ENCODE measurements at regions not wholly inside any gene's neighbourhood (a gene's known extent, or its start where the extent isn't known, plus 50 kb on each side); places are given as distances from the start of the nearest gene placed in this dataset.
"Not testable (repeated sequence)": the region's sequence is repeated elsewhere in the genome, so short reads cannot be mapped to it uniquely, and the experiment has no call there.

- H3K9me3 ChIP-seq (ENCODE audit: control insufficient read depth in 1 of 2, low read length in 2 of 2); H3K36me3 ChIP-seq (ENCODE audit: control insufficient read depth in 1 of 2, insufficient read depth in 2 of 2, low read length in 2 of 2); H3K27me3 ChIP-seq (ENCODE audit: low read depth, low read length); H3K4me1 ChIP-seq (ENCODE audit: control insufficient read depth in 1 of 2, insufficient read depth in 2 of 2, low read length in 2 of 2); H3K27ac ChIP-seq (ENCODE audit: low read length); H3K4me3 ChIP-seq (ENCODE audit: low read depth in 1 of 2, low read length in 2 of 2): not testable (repeated sequence)
These were observed 90.8 kb upstream of the FBXO28 start for GRCh38 chr1:224023122-224023521.

- not testable (repeated sequence) for H3K27me3 ChIP-seq (ENCODE audit: low read depth, low read length); H3K4me3 ChIP-seq (ENCODE audit: low read depth in 1 of 2, low read length in 2 of 2); H3K27ac ChIP-seq (ENCODE audit: low read length); H3K9me3 ChIP-seq (ENCODE audit: control insufficient read depth in 1 of 2, low read length in 2 of 2); H3K4me1 ChIP-seq (ENCODE audit: control insufficient read depth in 1 of 2, insufficient read depth in 2 of 2, low read length in 2 of 2); H3K36me3 ChIP-seq (ENCODE audit: control insufficient read depth in 1 of 2, insufficient read depth in 2 of 2, low read length in 2 of 2)
These were observed 91.5 kb upstream of the FBXO28 start for GRCh38 chr1:224022249-224022970.

GRCh38 chr1:224019866-224020265 lies 94.0 kb upstream of the FBXO28 start:
- H3K4me3 ChIP-seq (ENCODE audit: low read depth in 1 of 2, low read length in 2 of 2); H3K27me3 ChIP-seq (ENCODE audit: low read depth, low read length); H3K27ac ChIP-seq (ENCODE audit: low read length); H3K4me1 ChIP-seq (ENCODE audit: control insufficient read depth in 1 of 2, insufficient read depth in 2 of 2, low read length in 2 of 2); H3K9me3 ChIP-seq (ENCODE audit: control insufficient read depth in 1 of 2, low read length in 2 of 2); H3K36me3 ChIP-seq (ENCODE audit: control insufficient read depth in 1 of 2, insufficient read depth in 2 of 2, low read length in 2 of 2): not testable (repeated sequence)

- not testable (repeated sequence) for H3K27me3 ChIP-seq (ENCODE audit: low read depth, low read length); H3K4me3 ChIP-seq (ENCODE audit: low read depth in 1 of 2, low read length in 2 of 2); H3K4me1 ChIP-seq (ENCODE audit: control insufficient read depth in 1 of 2, insufficient read depth in 2 of 2, low read length in 2 of 2); H3K27ac ChIP-seq (ENCODE audit: low read length); H3K36me3 ChIP-seq (ENCODE audit: control insufficient read depth in 1 of 2, insufficient read depth in 2 of 2, low read length in 2 of 2)
- H3K9me3 ChIP-seq (ENCODE audit: control insufficient read depth in 1 of 2, low read length in 2 of 2), result peaks cover 11 to 18% of the 10 kb centered on the region in 2 donors
These were observed 98.1 kb upstream of the FBXO28 start for GRCh38 chr1:224015782-224016181.

- Histone ChIP-seq H3K4me1 (ENCODE audit: control insufficient read depth in 1 of 2, insufficient read depth in 2 of 2, low read length in 2 of 2) (no peaks in the 10 kb centered on the region), H3K9me3 (ENCODE audit: control insufficient read depth in 1 of 2, low read length in 2 of 2) (peaks cover 11 to 18% of the 10 kb centered on the region in 2 donors), H3K36me3 (ENCODE audit: control insufficient read depth in 1 of 2, insufficient read depth in 2 of 2, low read length in 2 of 2) (no peaks in the 10 kb centered on the region), H3K4me3 (ENCODE audit: low read depth in 1 of 2, low read length in 2 of 2) (no peak overlapping the region), H3K27me3 (ENCODE audit: low read depth, low read length) (no peaks in the 10 kb centered on the region), H3K27ac (ENCODE audit: low read length) (no peak overlapping the region)
These were observed 99.6 kb upstream of the FBXO28 start for GRCh38 chr1:224014330-224014649.

- not testable (repeated sequence) for H3K36me3 ChIP-seq (ENCODE audit: control insufficient read depth in 1 of 2, insufficient read depth in 2 of 2, low read length in 2 of 2)
These were observed 100.1 kb upstream of the FBXO28 start for GRCh38 chr1:224013626-224014329.

GRCh38 chr1:224012807-224013434 lies 101.0 kb upstream of the FBXO28 start:
- H3K36me3 ChIP-seq (ENCODE audit: control insufficient read depth in 1 of 2, insufficient read depth in 2 of 2, low read length in 2 of 2); H3K4me3 ChIP-seq (ENCODE audit: low read depth in 1 of 2, low read length in 2 of 2): not testable (repeated sequence)
- H3K9me3 ChIP-seq (ENCODE audit: control insufficient read depth in 1 of 2, low read length in 2 of 2), result peaks cover 11 to 18% of the 10 kb centered on the region in 2 donors

More at GRCh38 chr1:224013626-224014329, 100.1 kb upstream of the FBXO28 start:
- H3K4me3 ChIP-seq (ENCODE audit: low read depth in 1 of 2, low read length in 2 of 2); H3K27ac ChIP-seq (ENCODE audit: low read length); H3K4me1 ChIP-seq (ENCODE audit: control insufficient read depth in 1 of 2, insufficient read depth in 2 of 2, low read length in 2 of 2); H3K27me3 ChIP-seq (ENCODE audit: low read depth, low read length): not testable (repeated sequence)
- peaks cover 11 to 18% of the 10 kb centered on the region in 2 donors for H3K9me3 ChIP-seq (ENCODE audit: control insufficient read depth in 1 of 2, low read length in 2 of 2)

GRCh38 chr1:224012162-224012561 lies 101.7 kb upstream of the FBXO28 start:
- not testable (repeated sequence) for H3K36me3 ChIP-seq (ENCODE audit: control insufficient read depth in 1 of 2, insufficient read depth in 2 of 2, low read length in 2 of 2); H3K27ac ChIP-seq (ENCODE audit: low read length); H3K4me3 ChIP-seq (ENCODE audit: low read depth in 1 of 2, low read length in 2 of 2); H3K4me1 ChIP-seq (ENCODE audit: control insufficient read depth in 1 of 2, insufficient read depth in 2 of 2, low read length in 2 of 2); H3K27me3 ChIP-seq (ENCODE audit: low read depth, low read length)
- H3K9me3 ChIP-seq (ENCODE audit: control insufficient read depth in 1 of 2, low read length in 2 of 2), result peaks cover 11 to 18% of the 10 kb centered on the region in 2 donors

More at GRCh38 chr1:224012807-224013434, 101.0 kb upstream of the FBXO28 start:
- not testable (repeated sequence) for H3K27ac ChIP-seq (ENCODE audit: low read length); H3K4me1 ChIP-seq (ENCODE audit: control insufficient read depth in 1 of 2, insufficient read depth in 2 of 2, low read length in 2 of 2); H3K27me3 ChIP-seq (ENCODE audit: low read depth, low read length)

GRCh38 chr1:224011751-224012150 lies 102.2 kb upstream of the FBXO28 start:
- not testable (repeated sequence) for H3K36me3 ChIP-seq (ENCODE audit: control insufficient read depth in 1 of 2, insufficient read depth in 2 of 2, low read length in 2 of 2); H3K4me3 ChIP-seq (ENCODE audit: low read depth in 1 of 2, low read length in 2 of 2); H3K27ac ChIP-seq (ENCODE audit: low read length); H3K4me1 ChIP-seq (ENCODE audit: control insufficient read depth in 1 of 2, insufficient read depth in 2 of 2, low read length in 2 of 2); H3K27me3 ChIP-seq (ENCODE audit: low read depth, low read length)
- H3K9me3 ChIP-seq (ENCODE audit: control insufficient read depth in 1 of 2, low read length in 2 of 2), result peaks cover 11 to 18% of the 10 kb centered on the region in 2 donors

GRCh38 chr1:224011153-224011552 lies 102.8 kb upstream of the FBXO28 start:
- not testable (repeated sequence) for H3K27ac ChIP-seq (ENCODE audit: low read length); H3K36me3 ChIP-seq (ENCODE audit: control insufficient read depth in 1 of 2, insufficient read depth in 2 of 2, low read length in 2 of 2); H3K4me3 ChIP-seq (ENCODE audit: low read depth in 1 of 2, low read length in 2 of 2); H3K27me3 ChIP-seq (ENCODE audit: low read depth, low read length); H3K4me1 ChIP-seq (ENCODE audit: control insufficient read depth in 1 of 2, insufficient read depth in 2 of 2, low read length in 2 of 2)
- H3K9me3 ChIP-seq (ENCODE audit: control insufficient read depth in 1 of 2, low read length in 2 of 2), result peaks cover 11 to 18% of the 10 kb centered on the region in 2 donors

GRCh38 chr1:224005973-224006372 lies 107.9 kb upstream of the FBXO28 start:
- H3K27ac ChIP-seq (ENCODE audit: low read length); H3K4me1 ChIP-seq (ENCODE audit: control insufficient read depth in 1 of 2, insufficient read depth in 2 of 2, low read length in 2 of 2); H3K9me3 ChIP-seq (ENCODE audit: control insufficient read depth in 1 of 2, low read length in 2 of 2); H3K4me3 ChIP-seq (ENCODE audit: low read depth in 1 of 2, low read length in 2 of 2); H3K36me3 ChIP-seq (ENCODE audit: control insufficient read depth in 1 of 2, insufficient read depth in 2 of 2, low read length in 2 of 2); H3K27me3 ChIP-seq (ENCODE audit: low read depth, low read length): not testable (repeated sequence)
